Breast epithelium (tissue), 3 donors: ENCODE measurements at regions not wholly inside any gene's neighbourhood (a gene's known extent, or its start where the extent isn't known, plus 50 kb on each side); places are given as distances from the start of the nearest gene placed in this dataset.

Experiments
- POLR2AphosphoS5 ChIP-seq, 3 donors: sonication (generic); formaldehyde crosslinking; IDR thresholded peaks; one replicate each; pipeline ENCODE4 v1.6.1; 2017; ENCODE audit warnings: antibody characterized with exemption in 3 of 3
- TF ChIP-seq, protein P1 (sequence below), 3 donors: fragments of 450-650 bp; IDR thresholded peaks; one replicate each; pipeline ENCODE4 v1.5.1; 2016 to 2017; ENCODE audit warnings: antibody characterized with exemption in 3 of 3, mild to moderate bottlenecking in 3 of 3, moderate library complexity in 3 of 3

DNA sequence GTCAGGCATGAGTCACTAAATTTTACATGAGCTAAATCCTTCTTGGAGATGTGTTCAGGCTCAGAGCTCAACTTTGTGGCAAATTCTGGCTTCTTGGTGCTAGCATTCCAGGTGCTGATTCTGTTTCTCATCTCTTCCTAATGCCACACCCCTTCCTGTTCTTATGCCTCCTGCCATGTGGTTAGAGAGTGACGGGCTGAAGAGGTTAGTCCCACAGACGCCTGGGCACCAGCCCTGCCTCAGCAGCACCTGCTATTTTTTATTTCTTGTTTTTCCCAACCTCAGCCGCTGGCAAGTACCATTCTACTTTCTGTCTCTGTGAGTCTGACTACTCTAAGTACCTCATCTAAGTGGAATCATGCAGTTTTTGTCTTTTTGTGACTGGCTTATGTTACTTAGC is 329.5 kb downstream of the KCNRG start:
- TF ChIP-seq, protein P1, sequence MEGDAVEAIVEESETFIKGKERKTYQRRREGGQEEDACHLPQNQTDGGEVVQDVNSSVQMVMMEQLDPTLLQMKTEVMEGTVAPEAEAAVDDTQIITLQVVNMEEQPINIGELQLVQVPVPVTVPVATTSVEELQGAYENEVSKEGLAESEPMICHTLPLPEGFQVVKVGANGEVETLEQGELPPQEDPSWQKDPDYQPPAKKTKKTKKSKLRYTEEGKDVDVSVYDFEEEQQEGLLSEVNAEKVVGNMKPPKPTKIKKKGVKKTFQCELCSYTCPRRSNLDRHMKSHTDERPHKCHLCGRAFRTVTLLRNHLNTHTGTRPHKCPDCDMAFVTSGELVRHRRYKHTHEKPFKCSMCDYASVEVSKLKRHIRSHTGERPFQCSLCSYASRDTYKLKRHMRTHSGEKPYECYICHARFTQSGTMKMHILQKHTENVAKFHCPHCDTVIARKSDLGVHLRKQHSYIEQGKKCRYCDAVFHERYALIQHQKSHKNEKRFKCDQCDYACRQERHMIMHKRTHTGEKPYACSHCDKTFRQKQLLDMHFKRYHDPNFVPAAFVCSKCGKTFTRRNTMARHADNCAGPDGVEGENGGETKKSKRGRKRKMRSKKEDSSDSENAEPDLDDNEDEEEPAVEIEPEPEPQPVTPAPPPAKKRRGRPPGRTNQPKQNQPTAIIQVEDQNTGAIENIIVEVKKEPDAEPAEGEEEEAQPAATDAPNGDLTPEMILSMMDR (IDR thresholded peaks at IDR 0.05): no peak
- TF ChIP-seq POLR2AphosphoS5 (IDR thresholded peaks at IDR 0.05): no peak
